ENCODE measurements at regions not wholly inside any gene's neighbourhood (a gene's known extent, or its start where the extent isn't known, plus 50 kb on each side); places are given as distances from the start of the nearest gene placed in this dataset.
A peak's percentile ranks its signal among the peaks of the same experiment; 100 is the strongest.

DNA sequence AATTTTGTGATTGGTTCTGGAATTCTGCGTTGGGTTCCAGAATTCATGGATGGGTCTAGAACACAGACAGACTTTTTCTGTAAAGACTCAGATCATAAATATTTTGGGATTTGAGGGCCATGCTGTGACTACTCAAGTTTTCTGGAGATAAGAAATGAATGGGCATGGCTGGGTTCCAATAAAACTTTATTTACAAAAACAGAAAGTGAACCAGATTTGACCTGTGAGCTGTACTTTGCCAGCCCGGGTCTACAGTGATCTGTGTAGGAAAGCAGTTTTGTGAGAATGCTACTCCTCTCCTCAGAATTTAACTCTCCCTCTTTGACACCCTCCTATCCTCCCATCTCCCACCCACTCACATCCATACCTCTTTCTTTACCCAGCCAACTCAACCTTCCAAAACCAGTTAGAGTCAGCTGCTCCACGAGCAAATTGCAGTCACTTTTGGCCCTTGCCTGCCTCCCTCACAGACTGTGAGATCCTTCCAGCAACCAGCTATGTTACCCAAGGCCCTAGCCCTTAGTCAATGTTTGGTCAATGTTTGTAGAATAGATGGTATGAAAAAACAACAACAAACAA is 312.8 kb upstream of the ZMIZ1 start:
- Mint-ChIP-seq H3K27ac (peak overlapping the region; percentile 6), H3K27me3 (ENCODE audit: insufficient read depth) (peaks cover 6% of the 10 kb centered on the region), H3K4me1 (ENCODE audit: low read depth) (peaks cover 16% of the 10 kb centered on the region), H3K9me3 (no peaks in the 10 kb centered on the region), H3K4me3 (no peak overlapping the region), H3K36me3 (ENCODE audit: low read depth) (no peaks in the 10 kb centered on the region)
- intact Hi-C loops (cut with micrococcal nuclease) = no loop called here
- DNase-seq (ENCODE audit: low spot score) = no peak

- Mint-ChIP-seq H3K27me3 (ENCODE audit: insufficient read depth) (peaks cover 4% of the 10 kb centered on the region), H3K4me3 (no peak overlapping the region), H3K27ac (peak overlapping the region; percentile 49), H3K9me3 (no peaks in the 10 kb centered on the region), H3K4me1 (ENCODE audit: low read depth) (peaks cover 16% of the 10 kb centered on the region), H3K36me3 (ENCODE audit: low read depth) (no peaks in the 10 kb centered on the region)
- intact Hi-C loops (cut with micrococcal nuclease) = no loop called here
- no peak for DNase-seq (ENCODE audit: low spot score)
These were observed 312.0 kb upstream of the ZMIZ1 start for GRCh38 chr10:78756604-78757343.

- no peaks in the 10 kb centered on the region for H3K9me3 Mint-ChIP-seq
- DNase-seq (ENCODE audit: low spot score) = no peak
- peaks cover 16% of the 10 kb centered on the region for H3K4me1 Mint-ChIP-seq (ENCODE audit: low read depth)
- no peaks in the 10 kb centered on the region for H3K36me3 Mint-ChIP-seq (ENCODE audit: low read depth)
- intact Hi-C loops (cut with micrococcal nuclease) = no loop called here
- peaks cover 3% of the 10 kb centered on the region for H3K27me3 Mint-ChIP-seq (ENCODE audit: insufficient read depth)
- H3K4me3 Mint-ChIP-seq = no peak overlapping the region
- no peak overlapping the region for H3K27ac Mint-ChIP-seq
These were observed 311.3 kb upstream of the ZMIZ1 start for GRCh38 chr10:78757344-78757925.

- intact Hi-C loops (cut with micrococcal nuclease) = no loop called here
- Mint-ChIP-seq H3K4me1 (ENCODE audit: low read depth) (peaks cover 23% of the 10 kb centered on the region), H3K36me3 (ENCODE audit: low read depth) (no peaks in the 10 kb centered on the region), H3K4me3 (no peak overlapping the region), H3K27me3 (ENCODE audit: insufficient read depth) (peaks cover 2% of the 10 kb centered on the region), H3K9me3 (no peaks in the 10 kb centered on the region), H3K27ac (no peak overlapping the region)
- DNase-seq (ENCODE audit: low spot score) = no peak
These were observed 310.6 kb upstream of the ZMIZ1 start for GRCh38 chr10:78758176-78758575.

GRCh38 chr10:78759456-78760120 is 309.2 kb upstream of the ZMIZ1 start:
- no peak overlapping the region for H3K4me3 Mint-ChIP-seq
- no peak for DNase-seq (ENCODE audit: low spot score)
- H3K36me3 Mint-ChIP-seq (ENCODE audit: low read depth) = no peaks in the 10 kb centered on the region
- H3K4me1 Mint-ChIP-seq (ENCODE audit: low read depth) = peaks cover 37% of the 10 kb centered on the region
- H3K9me3 Mint-ChIP-seq = no peaks in the 10 kb centered on the region
- H3K27ac Mint-ChIP-seq = no peak overlapping the region
- peaks cover 2% of the 10 kb centered on the region for H3K27me3 Mint-ChIP-seq (ENCODE audit: insufficient read depth)
- intact Hi-C loops (cut with micrococcal nuclease) = loop anchor here (5.0 to 10.0 kb wide), 2 partner anchors 185 to 457 kb away; no protein-coding TSS in a partner anchor

DNA sequence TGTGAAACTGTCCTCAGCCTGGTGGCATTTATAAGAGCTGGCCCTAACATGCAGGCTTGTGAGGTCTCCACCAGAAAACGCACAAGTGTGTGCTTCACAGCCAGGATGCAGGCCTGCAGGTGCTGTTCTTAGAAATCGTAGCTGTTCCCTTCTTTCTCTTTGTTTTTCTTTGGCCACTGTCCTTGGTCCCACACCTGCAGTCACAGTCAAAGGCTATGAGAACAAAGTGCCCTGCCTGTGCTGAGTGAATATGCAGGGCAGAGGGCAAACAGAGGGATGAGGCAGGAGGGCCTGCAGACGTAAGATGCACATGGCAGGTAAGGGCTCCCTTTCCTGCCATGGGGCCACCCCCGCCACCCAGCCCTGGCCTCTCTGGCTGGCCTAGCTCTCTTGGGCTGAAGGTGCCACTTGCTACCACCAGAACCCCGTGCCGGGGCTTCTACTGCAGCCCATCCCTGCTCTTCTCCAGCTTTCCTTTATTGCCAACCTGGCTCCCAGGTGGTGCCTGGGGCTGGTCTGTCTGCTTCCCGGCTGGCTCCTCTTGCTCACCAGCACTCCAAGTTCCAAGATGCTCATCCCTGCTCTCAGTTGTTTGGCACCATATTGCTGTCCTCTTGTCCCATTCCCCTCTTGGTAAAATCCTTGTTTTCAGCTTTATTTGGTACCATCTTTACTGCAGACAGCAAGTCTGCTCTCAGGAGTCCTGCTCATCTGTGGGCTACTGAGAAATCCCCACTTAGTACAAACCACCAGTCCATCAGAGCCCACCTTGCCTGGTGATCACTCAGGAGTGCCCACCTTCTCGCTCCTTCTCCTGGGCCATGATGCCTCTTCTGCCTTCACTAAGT is 308.1 kb upstream of the ZMIZ1 start:
- no peak overlapping the region for H3K4me3 Mint-ChIP-seq
- intact Hi-C loops (cut with micrococcal nuclease) = loop anchor here (5.0 to 10.0 kb wide), 2 partner anchors 186 to 458 kb away; no protein-coding TSS in a partner anchor
- no peak overlapping the region for H3K27ac Mint-ChIP-seq
- H3K4me1 Mint-ChIP-seq (ENCODE audit: low read depth) = peaks cover 43% of the 10 kb centered on the region
- no peaks in the 10 kb centered on the region for H3K36me3 Mint-ChIP-seq (ENCODE audit: low read depth)
- DNase-seq (ENCODE audit: low spot score) = no peak
- H3K9me3 Mint-ChIP-seq = no peaks in the 10 kb centered on the region
- H3K27me3 Mint-ChIP-seq (ENCODE audit: insufficient read depth) = peaks cover 2% of the 10 kb centered on the region

GRCh38 chr10:78761311-78761781 is 307.4 kb upstream of the ZMIZ1 start:
- no peak for DNase-seq (ENCODE audit: low spot score)
- intact Hi-C loops (cut with micrococcal nuclease) = loop anchor here (5.0 to 10.0 kb wide), 2 partner anchors 187 to 459 kb away; no protein-coding TSS in a partner anchor
- Mint-ChIP-seq H3K9me3 (no peaks in the 10 kb centered on the region), H3K36me3 (ENCODE audit: low read depth) (no peaks in the 10 kb centered on the region), H3K27ac (no peak overlapping the region), H3K4me3 (no peak overlapping the region), H3K4me1 (ENCODE audit: low read depth) (peaks cover 38% of the 10 kb centered on the region), H3K27me3 (ENCODE audit: insufficient read depth) (no peaks in the 10 kb centered on the region)

DNA sequence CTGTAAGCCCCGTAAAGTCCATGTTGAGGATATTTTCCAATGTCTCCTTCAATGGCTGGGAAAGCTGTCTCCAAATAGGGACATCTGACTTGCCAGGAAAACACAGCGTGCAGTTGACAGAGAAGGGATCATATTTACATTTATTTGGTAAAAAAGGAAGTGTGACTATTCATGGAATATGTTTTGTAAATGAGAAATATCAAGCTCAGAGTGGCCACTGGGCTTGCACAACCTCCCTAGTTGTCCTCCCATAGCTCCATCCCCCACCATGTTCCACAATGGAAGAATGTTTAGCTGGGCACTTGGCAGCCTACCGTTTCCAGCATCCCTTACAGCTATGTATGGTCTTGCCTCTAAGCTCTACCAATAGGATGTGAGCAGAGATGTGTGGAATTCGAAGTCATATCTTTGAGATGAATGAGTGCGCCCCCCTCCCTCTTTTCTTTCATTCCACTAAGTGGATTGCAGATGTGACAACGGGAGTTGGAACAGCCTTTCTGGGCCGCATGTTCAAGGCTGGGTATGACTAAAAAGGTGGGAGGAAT is 306.6 kb upstream of the ZMIZ1 start:
- Mint-ChIP-seq H3K27me3 (ENCODE audit: insufficient read depth) (no peaks in the 10 kb centered on the region), H3K4me3 (no peak overlapping the region), H3K36me3 (ENCODE audit: low read depth) (no peaks in the 10 kb centered on the region), H3K4me1 (ENCODE audit: low read depth) (peaks cover 30% of the 10 kb centered on the region), H3K9me3 (no peaks in the 10 kb centered on the region), H3K27ac (no peak overlapping the region)
- intact Hi-C loops (cut with micrococcal nuclease) = loop anchor here (5.0 to 10.0 kb wide), 2 partner anchors 187 to 460 kb away; no protein-coding TSS in a partner anchor
- DNase-seq (ENCODE audit: low spot score) = no peak

GRCh38 chr10:78763234-78763633 is 305.5 kb upstream of the ZMIZ1 start:
- Mint-ChIP-seq H3K4me1 (ENCODE audit: low read depth) (peaks cover 27% of the 10 kb centered on the region), H3K27me3 (ENCODE audit: insufficient read depth) (no peaks in the 10 kb centered on the region), H3K9me3 (no peaks in the 10 kb centered on the region), H3K4me3 (no peak overlapping the region), H3K27ac (peak overlapping the region; percentile 85), H3K36me3 (ENCODE audit: low read depth) (no peaks in the 10 kb centered on the region)
- DNase-seq (ENCODE audit: low spot score) = no peak
- intact Hi-C loops (cut with micrococcal nuclease) = loop anchor here (1.0 to 10.0 kb wide), 3 partner anchors 188 to 461 kb away; no protein-coding TSS in a partner anchor

- intact Hi-C loops (cut with micrococcal nuclease) = loop anchor here (1.0 to 10.0 kb wide), 4 partner anchors 189 to 462 kb away; no protein-coding TSS in a partner anchor
- no peak for DNase-seq (ENCODE audit: low spot score)
- Mint-ChIP-seq H3K9me3 (no peaks in the 10 kb centered on the region), H3K36me3 (ENCODE audit: low read depth) (no peaks in the 10 kb centered on the region), H3K27me3 (ENCODE audit: insufficient read depth) (no peaks in the 10 kb centered on the region), H3K4me1 (ENCODE audit: low read depth) (peaks cover 27% of the 10 kb centered on the region), H3K4me3 (peak overlapping the region; percentile 3), H3K27ac (peak overlapping the region; percentile 85)
These were observed 304.9 kb upstream of the ZMIZ1 start for GRCh38 chr10:78763651-78764395.

DNA sequence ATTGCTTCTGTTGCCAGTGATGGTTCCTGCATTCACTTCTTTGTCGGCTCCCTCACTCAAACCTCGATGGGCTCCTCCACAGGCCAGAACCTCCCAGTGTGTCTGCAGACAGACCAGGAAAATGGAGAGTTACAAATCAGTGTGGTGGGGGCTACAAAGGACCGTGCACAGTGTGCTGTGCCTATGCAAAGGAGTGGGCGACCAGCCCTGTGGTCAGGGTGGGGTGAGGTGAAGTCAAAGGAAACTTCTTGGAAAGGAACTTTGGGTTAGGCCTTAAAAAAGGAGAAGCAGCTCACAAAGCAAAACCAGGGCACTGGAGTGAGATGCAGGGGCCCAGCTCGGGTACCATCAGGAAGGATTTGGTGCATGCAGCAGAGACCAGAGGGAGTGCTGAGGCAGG is 304.3 kb upstream of the ZMIZ1 start:
- H3K4me3 Mint-ChIP-seq = no peak overlapping the region
- H3K9me3 Mint-ChIP-seq = no peaks in the 10 kb centered on the region
- intact Hi-C loops (cut with micrococcal nuclease) = loop anchor here (1.0 to 10.0 kb wide), 3 partner anchors 190 to 462 kb away; no protein-coding TSS in a partner anchor
- no peak for DNase-seq (ENCODE audit: low spot score)
- peaks cover 27% of the 10 kb centered on the region for H3K4me1 Mint-ChIP-seq (ENCODE audit: low read depth)
- H3K27me3 Mint-ChIP-seq (ENCODE audit: insufficient read depth) = no peaks in the 10 kb centered on the region
- H3K27ac Mint-ChIP-seq = peak overlapping the region; percentile 85
- H3K36me3 Mint-ChIP-seq (ENCODE audit: low read depth) = no peaks in the 10 kb centered on the region

All from activated T-helper 1 cell treated with anti-CD3 and anti-CD28 coated beads, Interleukin-12 subunit alpha, Interleukin-12 subunit beta, Interleukin-2, Interleukin-4 antibody, amounts not matched to agents 30 ng/mL and 10 ng/mL and 1 ng/mL, durations not matched to agents 14 hours and 24 hours and 36 hours (primary cell).